HepG2 (cell line): ENCODE measurements at regions not wholly inside any gene's neighbourhood (a gene's known extent, or its start where the extent isn't known, plus 50 kb on each side); places are given as distances from the start of the nearest gene placed in this dataset.

Experiments used
- ATAC-seq: fragments of 200-7000 bp; cut with Tn5 transposase; 3 replicates; pipeline ENCODE4 v1.9.1; 2020; ENCODE audit warnings: mild to moderate bottlenecking, moderate library complexity
- BruUV-seq: library from RNA; stranded (reverse); fragments of 400-500 nt; replicated peaks from 2 replicates; lab custom pipeline; 2021; lab: Mats Ljungman, UMichigan
- CTCF ChIA-PET: fragments of 300-600 bp; formaldehyde crosslinking; extraction: SDS; loops from one replicate; lab custom pipeline; 2021; ENCODE audit warnings: low total read pairs, inconsistent platforms, low intra/inter-chr PET ratio; lab: Yijun Ruan, JAX
- POLR2A ChIA-PET: fragments of 350-600 bp; sonication (Branson Sonifier 250); formaldehyde crosslinking; loops from one replicate; lab custom pipeline; 2020; ENCODE audit warnings: antibody characterized with exemption, inconsistent platforms; lab: Yijun Ruan, JAX
- DNase-seq: peaks from one replicate; pipeline ENCODE4 v3.0.0-alpha.2; 2015; ENCODE audit warnings: low spot score
- FAIRE-seq: peaks from 3 replicates; lab custom pipeline; 2011; peaks lifted over from hg19 to GRCh38; lab: Jason Lieb, UNC
- H2AFZ ChIP-seq: one replicate; pipeline ENCODE4 v1.6.1; 2011; ENCODE audit warnings: low read length, inconsistent platforms
- H3K27ac ChIP-seq: fragments of 300-600 bp; 3 replicates; pipeline ENCODE4 v1.8.0; 2011; ENCODE audit warnings: mixed run types, mild to moderate bottlenecking, mixed read lengths, low read length, inconsistent platforms; ENCODE audit not compliant: insufficient read depth; ENCODE audit errors: extremely low read length
- H3K27me3 ChIP-seq, 2 experiments: fragments of 200-600 bp in 1 of 2; 2 replicates in 1 of 2; 3 replicates in 1 of 2; pipeline versions ENCODE4 v1.6.0 to v1.8.0; 2011; ENCODE audit warnings: low read length in 2 of 2, mild to moderate bottlenecking in 2 of 2, moderate library complexity in 2 of 2, inconsistent platforms in 1 of 2; ENCODE audit not compliant: insufficient read depth in 2 of 2, control insufficient read depth in 1 of 2
- H3K36me3 ChIP-seq, 2 experiments: fragments of 200-600 bp in 1 of 2; replicated peaks in 1 of 2; 2 replicates in 1 of 2; 3 replicates in 1 of 2; pipeline versions ENCODE4 v1.5.1 to v1.8.0; 2011; ENCODE audit warnings: low read length in 2 of 2, inconsistent platforms in 1 of 2; ENCODE audit not compliant: insufficient read depth in 2 of 2, control insufficient read depth in 1 of 2
- H3K4me1 ChIP-seq: 2 replicates; pipeline ENCODE4 v1.5.1; 2012; ENCODE audit warnings: low read length, inconsistent platforms; ENCODE audit not compliant: insufficient read depth
- H3K4me2 ChIP-seq: 2 replicates; pipeline ENCODE4 v1.6.0; 2011; ENCODE audit warnings: low read depth, low read length, inconsistent platforms
- H3K4me3 ChIP-seq, 3 experiments: fragments of 200-600 bp in 1 of 3; sonication (generic), shearing (Covaris generic) in 1 of 3; replicated peaks in 1 of 3; 2 replicates each; pipeline ENCODE4 v1.5.1; 2011 to 2016; ENCODE audit warnings: low read length in 3 of 3, inconsistent platforms in 2 of 3, low read depth in 2 of 3, mild to moderate bottlenecking in 2 of 3, control low read depth in 1 of 3, mixed read lengths in 1 of 3; ENCODE audit not compliant: insufficient read depth in 1 of 3
- H3K79me2 ChIP-seq: one replicate; pipeline ENCODE4 v1.6.1; 2011; ENCODE audit warnings: low read length, inconsistent platforms; ENCODE audit not compliant: insufficient read depth
- H3K9ac ChIP-seq: 2 replicates; pipeline ENCODE4 v1.6.0; 2011; ENCODE audit warnings: mild to moderate bottlenecking, low read depth, low read length, inconsistent platforms; ENCODE audit not compliant: insufficient read depth
- H3K9me3 ChIP-seq: 2 replicates; pipeline ENCODE4 v1.5.1; 2012; ENCODE audit warnings: mild to moderate bottlenecking, low read length
- H4K20me1 ChIP-seq: 2 replicates; pipeline ENCODE4 v1.6.0; 2011; ENCODE audit warnings: inconsistent platforms, mild to moderate bottlenecking, low read length, moderate library complexity; ENCODE audit not compliant: insufficient read depth
- DMTF1 ChIP-seq: sonication (generic); formaldehyde crosslinking; IDR thresholded peaks from 2 replicates; pipeline ENCODE4 v1.4.0; 2020; ENCODE audit warnings: mild to moderate bottlenecking, missing genetic modification reagents
- ISX ChIP-seq: sonication (generic); formaldehyde crosslinking; conservative IDR thresholded peaks from 2 replicates; pipeline ENCODE4 v1.5.0; 2020; ENCODE audit warnings: missing genetic modification reagents
- RFXAP ChIP-seq: sonication (generic); formaldehyde crosslinking; IDR thresholded peaks from 2 replicates; pipeline ENCODE4 v1.4.0; 2020; ENCODE audit warnings: missing genetic modification reagents, borderline replicate concordance
- TRIM24 ChIP-seq: sonication (generic); formaldehyde crosslinking; IDR thresholded peaks from 2 replicates; pipeline ENCODE4 v1.8.0; 2022; ENCODE audit warnings: mild to moderate bottlenecking, missing genetic modification reagents
- ZBTB39 ChIP-seq: sonication (generic); formaldehyde crosslinking; IDR thresholded peaks from 2 replicates; pipeline ENCODE4 v1.5.0; 2020; ENCODE audit warnings: missing genetic modification reagents
- ZKSCAN5 ChIP-seq: sonication (generic); formaldehyde crosslinking; IDR thresholded peaks from 2 replicates; pipeline ENCODE4 v1.5.1; 2020; ENCODE audit warnings: mild to moderate bottlenecking, missing genetic modification reagents
- ZNF33B ChIP-seq: sonication (generic); formaldehyde crosslinking; IDR thresholded peaks from 2 replicates; pipeline ENCODE4 v1.5.1; 2020; ENCODE audit warnings: mild to moderate bottlenecking, missing genetic modification reagents
- ZNF614 ChIP-seq: IDR thresholded peaks from 2 replicates; pipeline ENCODE4 v1.6.1; 2018; ENCODE audit warnings: missing biosample characterization, missing genetic modification reagents, inconsistent platforms, borderline replicate concordance
- whole genome bisulfite sequencing: methylation state at CpG from one replicate; pipeline ENCODE4 v1.1.6; 2017; ENCODE audit warnings: low lambda C conversion rate; 5-methylcytosine and 5-hydroxymethylcytosine counted together
- in situ Hi-C: cut with HindIII; loops from 2 replicates; pipeline ENCODE4 v1.10.0; 2017; ENCODE audit warnings: low pct_unique_long_range_greater_than_20kb; ENCODE audit not compliant: extremely low pct_ligation_motif_present
- intact Hi-C: fragments of 100-400 bp; cut with micrococcal nuclease; formaldehyde crosslinking; loops from one replicate; pipeline ENCODE4 v1.10.0; 2022; ENCODE audit not compliant: unreplicated experiment
- TF ChIP-seq, protein P1 (sequence below): sonication (generic); formaldehyde crosslinking; IDR thresholded peaks from 2 replicates; pipeline ENCODE4 v1.5.0; 2020; ENCODE audit warnings: mild to moderate bottlenecking, missing genetic modification reagents, moderate library complexity

GRCh38 chr2:196324211-196324610, 152.8 kb upstream of the STK17B start (continued):
- TF ChIP-seq ZBTB39, result no peak
- no peak for TF ChIP-seq ZNF33B (CRISPR knock-in tag)

DNA sequence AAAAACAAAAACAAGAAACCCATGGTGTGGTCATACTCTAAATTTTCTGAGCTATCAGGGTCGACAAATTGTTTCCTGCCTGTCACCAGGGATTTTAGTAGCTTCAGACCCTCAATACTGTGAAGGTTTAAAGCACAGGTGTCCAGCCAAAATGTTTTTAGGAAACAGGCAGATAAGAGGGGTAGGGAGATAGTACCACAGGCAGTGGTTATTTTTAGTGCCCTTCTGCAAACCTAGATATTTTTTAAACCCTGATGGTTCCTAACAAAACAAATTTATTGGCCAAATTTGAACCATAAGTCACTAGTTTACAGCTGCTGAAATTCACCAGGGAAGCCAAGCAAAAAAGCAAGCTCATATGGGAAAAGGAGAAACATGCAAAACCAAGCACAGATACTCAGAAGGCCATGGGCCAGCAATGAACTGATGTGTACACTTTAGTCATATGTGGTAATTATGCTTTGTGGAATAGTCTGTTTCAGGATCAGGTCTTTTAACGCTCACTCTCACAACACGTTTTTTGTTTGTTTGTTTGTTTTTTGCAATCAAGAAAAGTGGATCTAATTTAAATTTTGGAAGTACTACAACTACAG, 156.8 kb upstream of the STK17B start:
- TF ChIP-seq ISX (CRISPR knock-in tag) (no peak), DMTF1 (CRISPR knock-in tag) (no peak), RFXAP (CRISPR knock-in tag) (no peak), TRIM24 (CRISPR knock-in tag) (no peak), ZNF614 (CRISPR knock-in tag) (no peak), ZKSCAN5 (CRISPR knock-in tag) (no peak)
- TF ChIP-seq, protein P1, sequence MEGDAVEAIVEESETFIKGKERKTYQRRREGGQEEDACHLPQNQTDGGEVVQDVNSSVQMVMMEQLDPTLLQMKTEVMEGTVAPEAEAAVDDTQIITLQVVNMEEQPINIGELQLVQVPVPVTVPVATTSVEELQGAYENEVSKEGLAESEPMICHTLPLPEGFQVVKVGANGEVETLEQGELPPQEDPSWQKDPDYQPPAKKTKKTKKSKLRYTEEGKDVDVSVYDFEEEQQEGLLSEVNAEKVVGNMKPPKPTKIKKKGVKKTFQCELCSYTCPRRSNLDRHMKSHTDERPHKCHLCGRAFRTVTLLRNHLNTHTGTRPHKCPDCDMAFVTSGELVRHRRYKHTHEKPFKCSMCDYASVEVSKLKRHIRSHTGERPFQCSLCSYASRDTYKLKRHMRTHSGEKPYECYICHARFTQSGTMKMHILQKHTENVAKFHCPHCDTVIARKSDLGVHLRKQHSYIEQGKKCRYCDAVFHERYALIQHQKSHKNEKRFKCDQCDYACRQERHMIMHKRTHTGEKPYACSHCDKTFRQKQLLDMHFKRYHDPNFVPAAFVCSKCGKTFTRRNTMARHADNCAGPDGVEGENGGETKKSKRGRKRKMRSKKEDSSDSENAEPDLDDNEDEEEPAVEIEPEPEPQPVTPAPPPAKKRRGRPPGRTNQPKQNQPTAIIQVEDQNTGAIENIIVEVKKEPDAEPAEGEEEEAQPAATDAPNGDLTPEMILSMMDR (CRISPR knock-in tag), result no peak
- ChIA-PET POLR2A (no interaction called here), CTCF (no interaction called here)
- Histone ChIP-seq H3K27me3 (peaks cover 0 to 12% of the 10 kb centered on the region in 2 experiments; a peak in 2 of 5 replicates), H3K4me2 (no peak overlapping the region), H3K79me2 (no peaks in the 10 kb centered on the region), H3K36me3 (no peaks in the 10 kb centered on the region), H3K9me3 (no peaks in the 10 kb centered on the region), H3K4me1 (no peaks in the 10 kb centered on the region), H3K4me3 (no peak overlapping the region), H3K27ac (no peak overlapping the region), H2AFZ (no peak overlapping the region), H4K20me1 (no peaks in the 10 kb centered on the region), H3K9ac (no peak overlapping the region)
- ATAC-seq (no peak), DNase-seq (no peak), FAIRE-seq (no peak)
- 9% methylated on average over 3 of the region's 3 CpGs for WGBS
- in situ Hi-C loops, result no loop called here
- no TSS peak for BruUV-seq
- intact Hi-C loops, result no loop called here
